ENCODE measurements at regions not wholly inside any gene's neighbourhood (a gene's known extent, or its start where the extent isn't known, plus 50 kb on each side); places are given as distances from the start of the nearest gene placed in this dataset.

DNA sequence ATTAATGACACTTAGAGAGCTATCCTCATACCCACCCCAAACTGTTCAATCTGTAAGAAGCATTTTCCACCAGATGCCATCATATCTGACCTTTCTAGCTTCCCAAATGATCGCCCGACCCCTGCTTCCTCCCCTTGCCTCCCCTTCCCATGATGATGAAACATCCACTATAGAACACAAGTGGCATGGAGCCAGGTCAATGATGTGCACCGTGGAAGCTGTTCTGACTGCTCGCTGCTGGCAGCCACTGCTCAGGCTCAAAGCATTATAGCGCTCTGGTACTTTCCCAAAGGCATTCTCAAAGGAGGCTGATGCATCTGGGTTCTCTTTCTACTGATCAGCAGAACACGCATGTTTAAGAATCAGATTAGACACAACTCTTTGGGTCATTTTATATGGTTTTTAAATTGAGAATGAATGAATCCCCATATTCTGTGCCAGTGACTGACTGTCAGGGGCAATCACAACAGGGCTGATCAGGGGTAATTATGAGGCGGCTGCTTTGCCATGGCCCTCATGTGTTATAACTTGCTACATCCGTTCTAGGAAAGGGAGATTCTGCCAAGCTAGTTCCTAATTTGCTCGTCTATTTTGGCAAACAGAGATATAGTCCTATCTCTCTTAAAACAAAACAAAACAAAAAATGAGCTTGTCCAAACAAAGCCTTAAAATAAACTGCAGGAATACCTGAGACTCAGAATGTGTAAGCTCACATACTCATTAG lies 343.7 kb downstream of the ENC1 start:
- TF ChIP-seq, protein P1, sequence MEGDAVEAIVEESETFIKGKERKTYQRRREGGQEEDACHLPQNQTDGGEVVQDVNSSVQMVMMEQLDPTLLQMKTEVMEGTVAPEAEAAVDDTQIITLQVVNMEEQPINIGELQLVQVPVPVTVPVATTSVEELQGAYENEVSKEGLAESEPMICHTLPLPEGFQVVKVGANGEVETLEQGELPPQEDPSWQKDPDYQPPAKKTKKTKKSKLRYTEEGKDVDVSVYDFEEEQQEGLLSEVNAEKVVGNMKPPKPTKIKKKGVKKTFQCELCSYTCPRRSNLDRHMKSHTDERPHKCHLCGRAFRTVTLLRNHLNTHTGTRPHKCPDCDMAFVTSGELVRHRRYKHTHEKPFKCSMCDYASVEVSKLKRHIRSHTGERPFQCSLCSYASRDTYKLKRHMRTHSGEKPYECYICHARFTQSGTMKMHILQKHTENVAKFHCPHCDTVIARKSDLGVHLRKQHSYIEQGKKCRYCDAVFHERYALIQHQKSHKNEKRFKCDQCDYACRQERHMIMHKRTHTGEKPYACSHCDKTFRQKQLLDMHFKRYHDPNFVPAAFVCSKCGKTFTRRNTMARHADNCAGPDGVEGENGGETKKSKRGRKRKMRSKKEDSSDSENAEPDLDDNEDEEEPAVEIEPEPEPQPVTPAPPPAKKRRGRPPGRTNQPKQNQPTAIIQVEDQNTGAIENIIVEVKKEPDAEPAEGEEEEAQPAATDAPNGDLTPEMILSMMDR (IDR thresholded peaks at IDR 0.05), result no peak
- TF ChIP-seq POLR2A (IDR thresholded peaks at IDR 0.05) (no peak), EP300 (IDR thresholded peaks at IDR 0.05) (no peak)

Measured in ovary (tissue), 3 donors.